GM21390 (cell line): ENCODE measurements at regions not wholly inside any gene's neighbourhood (a gene's known extent, or its start where the extent isn't known, plus 50 kb on each side); places are given as distances from the start of the nearest gene placed in this dataset.

Experiments
- ATAC-seq: cut with Tn5 transposase; IDR thresholded peaks from one replicate; pipeline ENCODE4 v1.9.1; 2021; ENCODE audit not compliant: unreplicated experiment

GRCh38 chr1:5351366-5351765, 640.9 kb downstream of the NPHP4 start:
- no peak for ATAC-seq

GRCh38 chr1:5349526-5349925, 642.7 kb downstream of the NPHP4 start:
- ATAC-seq, result no peak

- no peak for ATAC-seq
These were observed 643.3 kb downstream of the NPHP4 start for GRCh38 chr1:5348732-5349465.

GRCh38 chr1:5347726-5348125, 644.5 kb downstream of the NPHP4 start:
- ATAC-seq, result no peak

- ATAC-seq, result no peak
These were observed 646.7 kb downstream of the NPHP4 start for GRCh38 chr1:5345556-5345955.

- no peak for ATAC-seq
These were observed 648.8 kb downstream of the NPHP4 start for GRCh38 chr1:5343256-5344020.

GRCh38 chr1:5342830-5343229, 649.4 kb downstream of the NPHP4 start:
- ATAC-seq, result no peak

- ATAC-seq, result no peak
These were observed 650.1 kb downstream of the NPHP4 start for GRCh38 chr1:5342172-5342571.

- no peak for ATAC-seq
These were observed 650.8 kb downstream of the NPHP4 start for GRCh38 chr1:5341471-5341870.

GRCh38 chr1:5340560-5341130, 651.6 kb downstream of the NPHP4 start:
- ATAC-seq, result no peak

- ATAC-seq, result no peak
These were observed 653.8 kb downstream of the NPHP4 start for GRCh38 chr1:5338466-5338865.

GRCh38 chr1:5333291-5333690, 658.9 kb downstream of the NPHP4 start:
- ATAC-seq, result no peak

GRCh38 chr1:5331101-5331500, 661.1 kb downstream of the NPHP4 start:
- no peak for ATAC-seq

GRCh38 chr1:5329068-5329739, 663.0 kb downstream of the NPHP4 start:
- no peak for ATAC-seq

- ATAC-seq, result no peak
These were observed 667.3 kb downstream of the NPHP4 start for GRCh38 chr1:5324883-5325282.

- no peak for ATAC-seq
These were observed 663.9 kb downstream of the AJAP1 start for GRCh38 chr1:5318143-5318816.

- ATAC-seq, result no peak
These were observed 663.0 kb downstream of the AJAP1 start for GRCh38 chr1:5317391-5317790.

GRCh38 chr1:5312862-5313261, 658.5 kb downstream of the AJAP1 start:
- no peak for ATAC-seq

GRCh38 chr1:5312293-5312674, 657.9 kb downstream of the AJAP1 start:
- ATAC-seq, result no peak

GRCh38 chr1:5311634-5312292, 657.4 kb downstream of the AJAP1 start:
- no peak for ATAC-seq

GRCh38 chr1:5311147-5311546, 656.7 kb downstream of the AJAP1 start:
- no peak for ATAC-seq
